NOMO-1 (cell line): ENCODE measurements at regions not wholly inside any gene's neighbourhood (a gene's known extent, or its start where the extent isn't known, plus 50 kb on each side); places are given as distances from the start of the nearest gene placed in this dataset.
"Not testable (repeated sequence)": the region's sequence is repeated elsewhere in the genome, so short reads cannot be mapped to it uniquely, and the experiment has no call there.

Source experiments
- DNase-seq, 2 experiments: peaks; one replicate each; lab custom pipeline; 2025; ENCODE audit not compliant: unreplicated experiment in 2 of 2; lab: John Stamatoyannopoulos, UW

DNA sequence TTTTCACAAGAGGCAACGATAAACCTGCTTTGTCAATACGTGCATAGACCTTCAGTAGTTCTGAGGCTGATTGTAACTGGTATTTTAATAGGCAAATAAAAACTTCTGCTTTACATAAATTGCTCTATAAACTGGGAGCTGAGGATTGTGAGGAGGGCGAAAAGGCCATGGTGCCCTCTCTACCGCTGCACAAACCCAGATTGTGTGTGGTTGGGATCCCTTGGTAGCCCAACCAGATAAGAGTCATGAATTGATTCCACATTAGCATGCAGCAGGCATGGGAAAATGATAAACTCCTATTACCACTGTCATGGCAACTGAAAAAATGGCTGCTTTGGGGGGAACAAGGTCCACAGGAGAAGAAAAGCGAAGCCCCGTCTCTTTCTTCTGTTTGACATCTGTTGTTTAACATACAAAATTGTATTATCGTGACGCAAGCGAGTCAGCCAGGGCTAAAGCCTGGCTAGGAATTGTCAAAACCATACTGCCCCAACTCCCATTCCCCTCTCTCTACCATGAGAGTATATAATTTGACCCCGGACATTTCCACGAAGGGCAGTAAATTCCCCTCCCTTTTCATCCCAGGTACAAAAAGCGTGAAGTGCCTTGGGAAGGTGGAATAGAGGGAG is 157.8 kb upstream of the SALL4 start:
- DNase-seq: no peak

DNA sequence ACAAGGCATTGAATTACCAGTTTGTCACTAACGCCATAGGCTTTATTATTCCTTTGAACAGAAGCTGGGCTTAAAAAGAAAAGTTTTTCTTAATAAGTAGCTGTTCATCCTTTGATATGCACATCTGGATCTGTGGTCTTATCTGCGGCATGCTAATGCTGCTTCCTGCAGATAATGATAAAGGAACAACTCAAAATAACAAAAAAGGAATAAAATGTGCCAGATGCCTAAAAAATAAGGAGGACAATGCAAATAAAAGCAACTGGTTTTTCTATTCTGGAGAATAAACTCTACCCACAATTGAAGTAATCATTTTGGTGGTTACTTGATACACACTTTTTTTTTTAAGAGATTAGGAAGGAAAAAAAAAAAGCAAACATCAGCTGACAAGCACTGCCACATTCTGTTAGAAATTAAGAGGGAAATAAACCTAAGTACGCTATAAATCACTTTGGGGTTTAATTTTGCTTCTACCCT is 156.8 kb upstream of the SALL4 start:
- DNase-seq: no peak

GRCh38 chr20:51958099-51959065 is 156.1 kb upstream of the SALL4 start:
- DNase-seq: no peak

DNA sequence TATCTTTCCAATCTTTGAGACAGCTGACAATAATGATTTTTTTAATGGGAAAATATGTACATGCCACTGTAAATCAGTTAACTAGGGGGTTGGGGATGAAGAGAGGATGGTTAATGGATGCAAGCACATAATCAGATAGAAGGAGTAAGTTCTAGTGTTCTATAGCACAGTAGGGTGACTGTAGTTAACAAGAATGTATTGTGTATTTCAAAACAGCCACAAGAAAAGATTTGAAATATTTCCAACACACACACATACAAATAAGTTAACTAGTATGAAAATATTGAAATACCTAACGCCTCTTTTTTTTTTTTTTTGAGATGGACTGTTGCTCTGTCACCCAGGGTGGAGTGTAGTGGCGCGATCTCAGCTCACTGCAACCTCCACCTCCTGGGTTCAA is 153.4 kb upstream of the SALL4 start:
- DNase-seq: no peak

GRCh38 chr20:51953731-51954340 is 151.5 kb upstream of the SALL4 start:
- no peak for DNase-seq

GRCh38 chr20:51950926-51951325 is 148.6 kb upstream of the SALL4 start:
- DNase-seq: no peak

DNA sequence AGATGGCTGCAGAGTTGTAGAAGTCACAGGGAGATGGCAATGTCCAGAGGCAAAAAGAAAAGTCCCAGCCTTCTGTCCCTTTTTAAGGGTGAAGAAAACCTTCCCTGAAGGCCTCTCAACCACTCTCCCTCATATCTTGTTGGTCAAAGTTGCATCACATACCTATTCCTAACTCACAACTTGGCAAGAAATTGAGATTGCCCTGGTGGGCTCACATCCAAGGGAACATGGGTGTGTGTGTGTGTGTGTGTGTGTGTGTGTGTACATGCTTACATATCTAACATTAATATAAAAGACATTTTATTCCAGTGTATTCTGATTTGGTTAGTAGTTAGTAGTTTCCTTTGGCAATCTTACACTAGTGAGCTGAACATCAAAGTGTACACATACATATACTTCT is 144.3 kb upstream of the SALL4 start:
- DNase-seq: no peak

- DNase-seq: no peak
Measured at GRCh38 chr20:51945881-51946280, 143.6 kb upstream of the SALL4 start.

GRCh38 chr20:51945177-51945576 is 142.9 kb upstream of the SALL4 start:
- DNase-seq: no peak

DNA sequence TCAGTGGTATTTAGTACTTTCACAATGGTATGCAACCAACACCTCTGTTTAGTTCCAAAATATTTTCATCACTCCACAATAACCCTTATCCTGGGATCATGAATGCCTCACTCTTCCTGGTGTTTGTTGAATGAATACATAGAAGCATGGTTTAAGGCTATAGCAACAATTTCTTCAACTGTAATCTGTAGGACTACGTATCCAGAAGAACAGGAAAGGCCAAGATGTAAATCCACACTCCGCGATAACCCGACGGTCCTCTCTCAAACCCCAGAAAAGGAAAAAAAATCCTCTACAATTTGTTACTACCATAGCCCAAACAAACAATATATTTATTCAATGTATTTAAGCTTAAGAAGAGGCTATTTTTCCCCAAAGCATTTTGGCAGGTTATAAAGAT is 141.4 kb upstream of the SALL4 start:
- DNase-seq: no peak

DNA sequence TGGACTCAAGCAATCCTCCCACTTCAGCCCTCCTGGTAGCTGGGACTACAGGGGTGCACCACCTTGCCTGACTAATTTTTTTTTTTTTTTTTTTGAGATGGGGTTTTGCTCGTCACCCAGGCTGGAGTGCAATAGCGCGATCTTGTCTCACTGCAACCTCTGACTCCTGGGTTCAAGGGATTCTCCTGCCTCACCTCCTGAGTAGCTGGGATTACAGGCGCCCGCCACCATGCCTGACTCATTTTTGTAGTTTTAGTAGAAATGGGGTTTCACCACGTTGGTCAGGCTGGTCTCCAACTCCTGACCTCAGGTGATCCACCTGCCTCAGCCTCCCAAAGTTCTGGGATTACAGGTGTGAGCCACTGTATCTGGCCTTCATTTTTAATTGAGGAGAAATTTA is 141.0 kb upstream of the SALL4 start:
- not testable (repeated sequence) for DNase-seq

- no peak for DNase-seq
Measured at GRCh38 chr20:51941503-51941902, 139.2 kb upstream of the SALL4 start.

GRCh38 chr20:51939259-51939585 is 136.9 kb upstream of the SALL4 start:
- DNase-seq: no peak

GRCh38 chr20:51938559-51939258 is 136.4 kb upstream of the SALL4 start:
- DNase-seq: no peak

GRCh38 chr20:51937779-51938178 is 135.5 kb upstream of the SALL4 start:
- no peak for DNase-seq

- DNase-seq: no peak
Measured at GRCh38 chr20:51936377-51936776, 134.1 kb upstream of the SALL4 start.

- no peak for DNase-seq
Measured at GRCh38 chr20:51935003-51935358, 132.7 kb upstream of the SALL4 start.

DNA sequence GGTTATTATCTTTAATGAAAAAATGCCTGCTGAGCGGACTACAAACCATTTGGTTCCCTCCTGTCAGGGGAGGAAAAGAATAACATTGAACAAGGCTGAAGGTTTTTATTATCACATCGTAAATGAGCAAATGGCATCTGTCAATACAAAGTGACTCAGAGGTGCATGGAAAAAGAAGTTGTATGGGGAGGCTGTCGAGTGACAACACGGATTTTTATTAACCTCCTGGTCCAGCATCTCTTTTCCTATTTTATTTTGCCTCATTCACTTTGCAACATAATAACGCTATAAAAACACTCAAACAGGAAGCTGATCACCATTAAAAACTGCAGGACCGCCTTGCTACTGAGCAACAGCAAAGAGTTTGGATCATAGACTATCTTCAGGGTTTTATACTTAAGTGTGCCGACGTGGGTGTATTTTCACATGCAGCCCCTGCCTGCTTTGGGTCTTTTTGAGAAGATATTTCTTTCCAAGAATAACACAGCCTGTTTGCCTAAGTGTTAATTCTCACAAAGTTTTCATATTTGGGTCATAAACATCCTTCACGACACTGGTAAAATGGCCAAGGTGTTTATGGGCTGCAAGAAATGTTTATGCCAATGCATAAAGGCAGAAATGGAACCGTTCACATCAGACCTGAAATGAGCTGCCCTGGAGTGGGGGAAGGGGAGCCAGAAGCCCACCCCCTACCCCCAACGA is 132.1 kb upstream of the SALL4 start:
- no peak for DNase-seq

DNA sequence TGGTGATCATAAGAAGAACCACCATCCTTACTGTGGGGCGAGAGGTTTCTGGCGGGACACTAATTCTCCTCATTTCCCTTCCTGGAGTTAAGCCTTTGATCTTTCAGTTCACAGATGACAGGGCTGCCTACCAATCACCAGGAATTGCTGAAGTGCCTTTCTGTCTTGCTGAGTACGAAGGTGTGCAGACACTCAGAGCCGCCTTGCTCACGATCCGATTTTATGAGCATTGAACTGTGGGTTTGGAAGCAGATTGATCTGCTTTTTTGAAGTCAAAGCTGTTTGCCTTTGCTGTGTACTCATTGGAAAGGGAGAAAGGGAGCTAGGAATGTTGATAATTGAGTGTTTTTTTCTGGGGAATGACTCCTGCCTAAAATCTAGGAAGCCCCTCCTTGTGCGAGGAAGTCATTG is 129.1 kb upstream of the SALL4 start:
- DNase-seq: no peak

- no peak for DNase-seq
Measured at GRCh38 chr20:51930775-51931174, 128.5 kb upstream of the SALL4 start.

- no peak for DNase-seq
Measured at GRCh38 chr20:51928931-51929330, 126.6 kb upstream of the SALL4 start.
